Smooth muscle cell of the brain vasculature (primary cell): ENCODE measurements at regions not wholly inside any gene's neighbourhood (a gene's known extent, or its start where the extent isn't known, plus 50 kb on each side); places are given as distances from the start of the nearest gene placed in this dataset.

Experiments
- DNase-seq: peaks from one replicate; pipeline ENCODE4 v3.0.0-alpha.2; 2012; ENCODE audit warnings: low read depth, low spot score

DNA sequence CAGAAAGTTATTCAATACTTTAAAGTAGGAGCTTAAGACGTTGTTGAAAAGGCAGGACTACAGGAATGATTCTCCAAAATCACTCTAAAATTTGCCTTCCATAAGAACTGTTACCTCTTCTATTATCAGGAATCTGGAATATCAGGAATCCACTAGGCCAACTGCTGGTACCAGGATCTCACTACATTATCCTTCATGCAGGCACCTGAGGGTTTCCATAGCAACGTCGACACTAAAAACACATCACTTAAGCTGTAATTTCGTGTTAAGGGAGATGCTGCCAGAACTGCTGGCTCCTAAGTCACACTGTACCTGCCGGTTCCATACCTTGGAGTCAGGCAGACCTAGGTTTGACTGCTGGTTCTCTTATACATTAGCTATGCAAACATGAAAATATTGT lies 139.7 kb upstream of the C1orf87 start:
- DNase-seq, result no peak

GRCh38 chr1:60196026-60196425 lies 122.5 kb upstream of the C1orf87 start:
- DNase-seq, result no peak

GRCh38 chr1:60185684-60186083 lies 112.1 kb upstream of the C1orf87 start:
- DNase-seq, result no peak

DNA sequence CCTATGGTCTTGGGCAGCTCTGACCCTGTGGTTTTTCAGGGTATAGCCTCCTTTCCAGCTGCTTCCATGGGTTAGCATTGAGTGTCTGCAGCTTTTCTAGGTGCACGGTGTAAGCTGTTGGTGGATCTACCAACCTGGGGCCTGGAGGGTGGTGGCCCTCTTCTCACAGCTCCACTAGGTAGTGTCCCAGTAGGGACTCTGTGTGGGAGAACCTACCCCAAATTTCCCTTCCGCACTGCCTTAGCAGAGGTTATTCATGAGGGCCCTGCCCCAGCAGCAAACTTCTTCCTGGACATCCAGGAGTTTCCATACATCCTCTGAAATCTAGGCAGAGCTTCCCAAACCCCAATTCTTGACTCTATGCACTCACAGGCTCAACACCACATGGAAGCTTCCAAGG lies 111.0 kb upstream of the C1orf87 start:
- no peak for DNase-seq

DNA sequence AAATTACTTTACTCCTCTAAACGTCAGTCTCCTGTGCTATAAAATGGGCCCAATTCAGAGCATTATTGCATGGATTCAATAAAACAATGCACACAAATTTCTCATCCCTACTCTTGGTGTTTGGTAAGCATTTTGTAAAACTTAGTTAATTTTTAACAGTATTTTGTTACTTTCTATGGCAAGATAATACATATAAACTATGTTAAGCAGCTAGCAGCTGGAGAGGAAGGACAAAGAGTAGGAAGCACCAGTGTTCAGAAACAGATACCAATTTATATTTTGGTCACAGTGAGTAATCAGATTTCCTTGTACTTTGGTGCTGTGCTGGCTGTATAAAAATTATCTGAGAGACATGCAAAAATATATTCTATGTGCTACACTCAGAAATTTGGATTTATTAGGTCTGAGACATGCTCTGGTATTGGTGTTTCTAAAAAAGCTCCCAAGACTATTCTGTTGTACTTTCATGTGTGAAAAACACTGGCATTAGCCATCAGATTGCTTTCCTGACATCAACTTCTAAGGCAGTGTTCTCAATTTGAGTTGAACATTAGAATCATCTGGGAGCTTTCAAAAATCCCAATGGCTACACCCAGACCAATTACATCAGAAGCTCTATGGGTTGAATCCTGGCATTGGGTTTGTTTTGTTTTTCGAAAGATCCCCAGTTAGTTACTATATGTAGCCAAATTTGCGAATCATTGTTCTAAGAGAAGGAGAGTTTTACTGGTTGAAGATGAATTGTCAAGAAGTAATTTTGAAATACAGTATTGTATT lies 100.3 kb upstream of the C1orf87 start:
- DNase-seq, result no peak

DNA sequence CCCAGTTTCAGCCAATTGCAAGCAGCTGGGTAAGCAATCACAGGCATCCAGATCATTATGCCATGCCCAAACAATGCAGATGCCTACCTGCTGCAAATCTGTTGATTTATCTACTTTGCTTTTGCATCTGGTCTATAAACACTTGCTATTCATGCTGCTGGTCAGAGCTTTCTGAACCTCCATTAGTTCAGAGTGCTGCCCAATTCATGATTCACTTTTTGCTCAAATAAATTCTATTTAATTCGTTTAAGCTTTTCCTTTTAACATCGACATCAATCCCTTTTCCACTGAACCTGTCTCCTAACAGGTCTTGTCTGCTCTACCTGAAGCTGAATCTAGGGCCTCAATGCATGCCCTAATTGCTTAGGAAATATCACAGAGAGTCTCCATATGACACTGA lies 99.4 kb upstream of the C1orf87 start:
- DNase-seq, result no peak

DNA sequence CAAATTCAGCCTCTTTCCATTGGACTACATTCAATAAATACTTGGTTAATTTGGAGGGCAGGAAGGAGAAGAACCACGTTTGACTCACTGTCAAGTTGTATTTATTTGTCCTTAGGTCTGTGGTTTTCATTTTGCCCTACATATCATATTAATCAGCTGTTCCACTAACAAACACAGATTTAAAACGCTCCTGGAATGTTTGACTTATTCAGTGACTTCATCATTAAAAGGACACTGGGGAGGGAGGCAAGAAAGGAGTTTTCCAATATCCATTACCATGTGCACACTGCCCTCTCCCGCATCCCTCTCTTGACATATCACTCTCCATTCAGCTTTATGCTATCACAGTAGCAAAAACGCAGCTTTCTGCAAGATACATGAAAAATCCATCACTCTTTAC lies 98.2 kb upstream of the C1orf87 start:
- peak; percentile 15 for DNase-seq

GRCh38 chr1:60170709-60171108 lies 97.1 kb upstream of the C1orf87 start:
- no peak for DNase-seq

DNA sequence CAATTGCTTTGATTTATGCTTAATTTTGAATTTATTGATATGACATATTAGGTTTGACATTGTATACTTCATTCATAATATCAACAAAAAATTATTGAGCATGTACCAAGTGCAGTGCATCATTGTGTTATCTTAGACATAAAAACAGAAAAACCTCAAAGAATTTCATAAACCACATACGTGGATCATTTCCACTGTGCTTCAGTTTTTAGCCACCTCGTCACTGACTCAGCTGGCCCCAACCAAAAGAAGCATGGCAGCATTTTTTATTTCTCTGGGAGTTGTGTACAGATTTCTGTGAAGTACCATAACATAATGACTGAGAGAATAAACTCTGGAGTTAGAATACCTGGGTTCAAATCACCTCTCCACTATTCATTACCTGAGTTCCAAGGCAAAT lies 95.6 kb upstream of the C1orf87 start:
- no peak for DNase-seq

DNA sequence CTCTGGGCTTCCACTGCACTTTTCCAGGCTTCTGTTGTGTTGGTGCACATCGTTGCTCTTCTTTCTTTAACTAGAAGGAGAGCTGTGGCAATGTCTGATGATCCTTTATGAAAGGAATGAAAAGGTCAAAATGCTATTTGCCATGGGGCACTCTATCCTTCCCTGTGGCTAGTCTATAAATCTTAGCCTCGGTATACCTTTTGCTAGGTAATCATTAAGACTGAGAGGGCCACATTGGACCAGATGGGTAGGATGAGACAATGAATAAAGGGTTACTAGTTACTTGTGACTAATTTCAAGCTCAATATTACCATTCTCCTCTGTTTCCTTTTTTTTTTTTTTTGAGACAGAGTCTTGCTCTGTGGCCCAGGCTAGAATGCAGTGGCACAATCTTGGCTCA lies 89.4 kb upstream of the C1orf87 start:
- no peak for DNase-seq

DNA sequence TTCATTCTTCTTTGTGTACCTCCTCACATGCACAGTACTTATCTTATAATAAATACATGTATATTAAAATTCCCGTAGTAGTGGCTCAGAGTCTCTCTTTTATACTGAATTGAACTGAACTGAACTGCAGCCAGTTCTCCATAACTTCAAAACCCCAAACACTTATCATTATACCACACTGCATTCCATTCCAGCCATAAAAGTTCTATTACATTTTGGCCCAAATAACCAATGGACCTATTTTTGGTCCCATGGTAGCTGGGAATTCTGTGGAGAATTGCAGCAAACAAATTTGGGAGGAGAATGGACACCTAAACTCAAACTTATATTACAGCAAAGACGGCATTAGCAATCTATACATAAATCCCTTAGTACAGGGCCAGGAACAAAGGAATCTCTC lies 86.6 kb upstream of the C1orf87 start:
- no peak for DNase-seq

GRCh38 chr1:60156371-60156770 lies 82.8 kb upstream of the C1orf87 start:
- no peak for DNase-seq

- DNase-seq, result no peak
These were observed 80.4 kb upstream of the C1orf87 start for GRCh38 chr1:60153961-60154360.

- DNase-seq, result no peak
These were observed 79.3 kb upstream of the C1orf87 start for GRCh38 chr1:60152891-60153290.

GRCh38 chr1:60151311-60151710 lies 77.7 kb upstream of the C1orf87 start:
- no peak for DNase-seq

GRCh38 chr1:60149251-60149650 lies 75.7 kb upstream of the C1orf87 start:
- no peak for DNase-seq

DNA sequence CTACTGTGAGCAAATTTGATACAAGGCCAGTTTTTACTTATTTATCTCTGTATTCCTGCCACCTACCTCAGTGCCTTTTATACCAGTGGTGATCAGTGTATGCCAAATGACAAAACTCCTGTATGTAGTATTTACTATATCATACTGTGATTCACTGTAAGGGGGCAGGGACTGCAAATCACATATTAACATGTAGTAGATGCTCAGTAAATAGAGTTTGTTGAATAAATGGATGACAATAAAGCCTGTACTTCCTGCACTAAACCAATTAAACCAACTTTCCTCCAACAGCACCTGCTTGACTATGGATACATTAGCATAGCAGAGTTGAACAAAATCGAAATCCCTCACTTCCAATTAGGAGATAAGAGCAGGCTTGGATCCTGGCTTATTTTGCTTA lies 73.3 kb upstream of the C1orf87 start:
- no peak for DNase-seq

- DNase-seq, result no peak
These were observed 72.2 kb upstream of the C1orf87 start for GRCh38 chr1:60145771-60146170.

DNA sequence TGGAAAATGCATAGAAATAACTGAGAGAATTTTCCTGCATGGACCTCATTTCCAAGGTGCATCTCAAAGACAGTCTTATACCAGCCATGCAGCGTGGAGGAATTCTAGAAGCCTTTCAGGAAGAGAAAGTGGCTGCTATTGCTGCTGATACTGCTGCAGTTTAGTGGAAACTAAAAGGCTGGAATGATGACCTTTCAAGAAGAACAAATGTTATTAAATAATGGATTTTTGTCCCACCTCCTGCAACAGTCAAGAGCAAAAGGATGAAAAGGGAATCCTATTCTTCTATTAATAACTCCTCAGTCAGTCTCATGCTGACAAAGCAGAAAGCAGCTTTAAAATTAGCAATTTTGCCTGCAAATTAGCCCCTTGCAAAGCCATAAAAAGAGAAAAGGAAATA lies 68.2 kb upstream of the C1orf87 start:
- no peak for DNase-seq

DNA sequence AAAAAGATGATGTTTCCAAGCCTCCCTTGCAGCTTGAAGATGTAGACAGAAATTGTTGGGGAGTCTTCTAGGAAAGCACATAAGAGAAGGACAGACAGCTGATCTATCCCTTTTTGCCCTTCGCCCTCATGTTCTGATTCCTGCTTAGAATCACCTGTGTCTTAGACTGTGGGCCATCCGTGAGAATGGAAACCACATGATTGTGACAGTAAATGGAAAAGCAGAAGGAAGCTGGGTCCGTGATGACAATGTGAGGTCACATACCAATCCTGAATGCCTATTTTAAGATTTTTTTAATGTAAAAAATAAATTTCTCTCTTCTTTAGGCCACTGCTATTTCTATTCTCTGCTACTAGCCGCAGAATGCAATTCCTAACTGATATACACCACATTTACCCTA lies 67.7 kb upstream of the C1orf87 start:
- no peak for DNase-seq

DNA sequence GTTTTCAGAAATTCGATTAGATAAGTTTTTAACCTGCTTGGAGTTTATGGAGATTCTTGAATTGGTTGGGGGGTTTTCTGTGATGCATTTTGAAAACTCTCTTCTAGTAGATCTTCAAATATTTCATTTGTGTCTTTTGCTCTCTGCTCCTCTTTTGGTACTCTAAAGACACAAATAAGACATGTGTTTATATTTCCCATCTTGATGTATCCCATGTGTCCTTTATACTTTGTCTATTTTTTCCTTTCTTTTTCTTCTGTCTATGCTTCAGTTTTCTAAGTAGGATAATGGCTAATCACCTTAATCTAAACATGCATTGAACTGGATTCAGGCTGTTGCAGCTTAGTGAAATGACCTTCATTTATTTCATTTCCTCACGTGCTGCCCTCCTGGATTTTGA lies 63.8 kb upstream of the C1orf87 start:
- no peak for DNase-seq

DNA sequence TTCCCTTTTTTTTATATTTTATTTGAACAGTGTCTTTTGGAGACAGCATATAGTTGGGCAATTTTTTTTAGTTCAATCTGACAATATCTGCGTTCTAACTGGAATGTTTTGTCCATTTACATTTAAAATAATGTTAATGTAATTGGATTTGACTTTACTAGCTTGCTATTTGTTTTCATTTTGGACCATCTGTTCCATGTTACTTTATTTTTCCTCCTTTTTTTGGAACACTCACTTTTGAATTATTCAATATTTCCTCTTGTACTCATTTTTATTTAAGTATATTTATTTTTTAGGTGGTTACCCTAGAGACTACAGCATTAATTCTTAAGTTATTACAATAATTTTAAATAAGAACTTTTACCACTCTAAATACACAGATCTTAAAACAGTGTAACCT lies 62.8 kb upstream of the C1orf87 start:
- no peak for DNase-seq

GRCh38 chr1:60134716-60135115 lies 61.1 kb upstream of the C1orf87 start:
- DNase-seq, result no peak

GRCh38 chr1:60133848-60134247 lies 60.3 kb upstream of the C1orf87 start:
- DNase-seq, result no peak
